ENCODE measurements at regions not wholly inside any gene's neighbourhood (a gene's known extent, or its start where the extent isn't known, plus 50 kb on each side); places are given as distances from the start of the nearest gene placed in this dataset.

DNA sequence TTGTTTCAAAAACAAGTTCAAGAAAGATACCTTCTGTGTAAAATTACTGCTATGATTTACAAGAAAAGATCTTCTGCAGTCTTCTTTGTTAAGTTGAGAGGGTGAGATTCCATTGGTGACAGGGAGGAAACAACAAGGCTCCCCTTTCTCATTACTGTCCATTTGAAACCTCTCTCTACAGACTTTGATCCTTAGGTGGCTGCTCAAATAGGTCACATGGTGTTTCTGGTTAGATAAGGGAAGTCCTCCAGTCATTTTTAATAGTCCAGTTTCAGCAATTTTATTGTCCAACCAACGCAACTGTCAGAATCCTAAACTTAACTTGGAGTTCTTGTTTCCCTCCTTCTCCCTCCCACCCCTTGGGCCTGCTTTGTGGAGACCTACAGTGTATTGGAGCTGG lies 390.4 kb downstream of the EFNB2 start:
- Histone ChIP-seq H3K4me3 (no peak overlapping the region), H3K36me3 (no peaks in the 10 kb centered on the region), H3K9me3 (no peaks in the 10 kb centered on the region), H3K27ac (no peak overlapping the region), H3K27me3 (no peaks in the 10 kb centered on the region), H3K4me1 (no peaks in the 10 kb centered on the region)
- TF ChIP-seq, protein P1, sequence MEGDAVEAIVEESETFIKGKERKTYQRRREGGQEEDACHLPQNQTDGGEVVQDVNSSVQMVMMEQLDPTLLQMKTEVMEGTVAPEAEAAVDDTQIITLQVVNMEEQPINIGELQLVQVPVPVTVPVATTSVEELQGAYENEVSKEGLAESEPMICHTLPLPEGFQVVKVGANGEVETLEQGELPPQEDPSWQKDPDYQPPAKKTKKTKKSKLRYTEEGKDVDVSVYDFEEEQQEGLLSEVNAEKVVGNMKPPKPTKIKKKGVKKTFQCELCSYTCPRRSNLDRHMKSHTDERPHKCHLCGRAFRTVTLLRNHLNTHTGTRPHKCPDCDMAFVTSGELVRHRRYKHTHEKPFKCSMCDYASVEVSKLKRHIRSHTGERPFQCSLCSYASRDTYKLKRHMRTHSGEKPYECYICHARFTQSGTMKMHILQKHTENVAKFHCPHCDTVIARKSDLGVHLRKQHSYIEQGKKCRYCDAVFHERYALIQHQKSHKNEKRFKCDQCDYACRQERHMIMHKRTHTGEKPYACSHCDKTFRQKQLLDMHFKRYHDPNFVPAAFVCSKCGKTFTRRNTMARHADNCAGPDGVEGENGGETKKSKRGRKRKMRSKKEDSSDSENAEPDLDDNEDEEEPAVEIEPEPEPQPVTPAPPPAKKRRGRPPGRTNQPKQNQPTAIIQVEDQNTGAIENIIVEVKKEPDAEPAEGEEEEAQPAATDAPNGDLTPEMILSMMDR (IDR thresholded peaks at IDR 0.05), result no peak
- intact Hi-C loops (cut with DNase I), result no loop called here
- DNase-seq (ENCODE audit: low spot score in 2 of 2), result no peak

DNA sequence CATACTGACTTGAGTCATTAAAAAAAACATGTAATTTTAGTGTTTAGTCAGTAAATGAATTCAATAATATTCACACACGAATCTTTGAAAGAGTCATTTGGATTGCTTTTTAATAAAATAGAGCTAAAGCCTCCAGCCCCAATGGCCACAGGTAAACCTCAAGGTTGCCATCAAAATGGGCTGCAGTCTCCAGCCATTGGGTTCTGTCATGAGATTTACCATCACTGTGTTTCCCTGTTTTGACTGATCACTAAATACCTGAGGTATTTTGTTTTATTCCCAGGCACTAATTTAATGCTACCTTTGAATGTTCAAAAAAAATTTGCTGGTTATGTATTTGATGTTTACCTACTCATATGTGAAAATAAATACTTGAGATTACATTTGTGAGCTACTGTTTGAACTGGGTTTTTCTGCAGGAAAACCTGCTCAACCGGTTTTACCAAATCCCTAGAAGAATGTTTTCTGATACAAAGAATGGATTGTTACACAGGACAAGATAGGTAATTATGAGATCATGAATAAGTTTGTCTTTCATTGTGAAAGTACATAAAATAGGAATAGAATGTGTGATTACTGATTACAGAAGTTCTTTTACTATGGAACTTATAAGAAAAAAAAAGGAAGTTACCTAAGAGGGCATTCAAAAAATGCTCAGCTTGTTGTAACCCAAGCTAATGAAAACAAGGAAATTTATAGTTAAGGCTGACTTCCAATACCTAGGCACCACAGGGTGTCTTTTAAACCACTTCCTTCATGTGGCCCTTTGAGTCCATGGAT lies 391.3 kb downstream of the EFNB2 start:
- H3K27ac ChIP-seq, result no peak overlapping the region
- intact Hi-C loops (cut with DNase I), result no loop called here
- DNase-seq (ENCODE audit: low spot score in 2 of 2), result no peak
- H3K36me3 ChIP-seq, result no peaks in the 10 kb centered on the region
- H3K27me3 ChIP-seq, result no peaks in the 10 kb centered on the region
- H3K4me3 ChIP-seq, result no peak overlapping the region
- H3K9me3 ChIP-seq, result no peaks in the 10 kb centered on the region
- H3K4me1 ChIP-seq, result no peaks in the 10 kb centered on the region
- TF ChIP-seq, protein P1 (IDR thresholded peaks at IDR 0.05), result no peak

DNA sequence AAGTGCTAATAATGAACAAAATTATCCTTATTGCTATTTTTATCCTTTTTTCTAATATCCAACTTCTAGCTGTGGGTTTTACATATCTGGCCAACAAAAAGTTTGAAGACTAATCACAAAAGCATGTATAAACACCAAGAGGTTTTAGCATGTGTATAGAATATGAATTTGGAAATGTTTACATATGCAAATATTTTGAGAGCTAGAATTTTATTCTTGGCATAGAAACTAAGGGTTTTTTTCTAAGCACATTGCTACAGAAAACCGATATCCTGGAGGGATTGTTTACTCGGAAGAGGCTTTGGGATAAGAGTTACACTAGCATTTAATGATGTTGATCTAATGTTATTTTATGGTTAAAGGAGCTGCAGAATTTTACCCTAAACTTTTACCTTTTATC lies 392.1 kb downstream of the EFNB2 start:
- Histone ChIP-seq H3K9me3 (no peaks in the 10 kb centered on the region), H3K36me3 (no peaks in the 10 kb centered on the region), H3K4me3 (no peak overlapping the region), H3K4me1 (no peaks in the 10 kb centered on the region), H3K27ac (no peak overlapping the region), H3K27me3 (no peaks in the 10 kb centered on the region)
- intact Hi-C loops (cut with DNase I), result no loop called here
- no peak for DNase-seq (ENCODE audit: low spot score in 2 of 2)
- TF ChIP-seq, protein P1 (IDR thresholded peaks at IDR 0.05), result no peak

DNA sequence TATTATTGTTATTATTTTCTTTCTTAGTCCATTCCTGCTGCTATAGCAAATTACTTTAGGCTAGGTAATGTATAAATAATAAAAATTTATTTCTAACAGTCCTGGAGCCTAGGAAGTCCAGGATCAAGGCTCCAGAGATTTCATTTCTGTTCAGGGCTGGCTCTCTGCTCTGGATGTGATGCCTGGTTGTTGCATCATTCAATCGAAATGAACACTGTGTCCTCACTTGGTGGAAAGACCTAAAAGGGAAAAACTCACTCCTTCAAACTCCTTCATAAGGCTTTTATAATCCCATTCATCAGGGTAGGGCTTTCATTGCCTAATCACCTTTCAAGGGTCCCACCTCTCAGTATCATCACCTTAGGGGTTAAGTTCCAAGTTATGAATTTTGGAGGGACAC lies 395.0 kb downstream of the EFNB2 start:
- Histone ChIP-seq H3K27ac (no peak overlapping the region), H3K9me3 (peaks cover 0 to 2% of the 10 kb centered on the region in 2 donors), H3K36me3 (no peaks in the 10 kb centered on the region), H3K27me3 (no peaks in the 10 kb centered on the region), H3K4me1 (no peaks in the 10 kb centered on the region), H3K4me3 (no peak overlapping the region)
- TF ChIP-seq, protein P1 (IDR thresholded peaks at IDR 0.05), result no peak
- intact Hi-C loops (cut with DNase I), result no loop called here
- DNase-seq (ENCODE audit: low spot score in 2 of 2), result no peak

DNA sequence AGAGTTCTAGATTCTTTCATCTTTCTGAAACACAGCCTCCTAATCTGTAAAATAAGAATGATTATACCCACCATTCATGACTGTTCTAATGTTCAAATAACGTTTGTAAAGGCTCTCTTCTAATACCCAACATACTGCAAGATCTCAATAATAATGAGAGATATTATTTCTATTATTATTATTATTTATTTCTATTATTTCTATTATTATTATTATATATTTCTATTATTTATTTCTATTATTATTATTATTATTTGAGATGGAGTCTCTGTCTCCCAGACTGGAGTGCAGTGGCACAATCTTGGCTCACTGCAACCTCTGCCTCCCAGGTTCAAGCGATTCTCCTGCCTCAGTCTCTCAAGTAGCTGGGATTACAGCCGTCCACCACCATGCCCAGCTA lies 395.5 kb downstream of the EFNB2 start:
- H3K9me3 ChIP-seq, result peaks cover 0 to 2% of the 10 kb centered on the region in 2 donors
- no peak for DNase-seq (ENCODE audit: low spot score in 2 of 2)
- H3K4me3 ChIP-seq, result no peak overlapping the region
- H3K27me3 ChIP-seq, result no peaks in the 10 kb centered on the region
- intact Hi-C loops (cut with DNase I), result no loop called here
- TF ChIP-seq, protein P1 (IDR thresholded peaks at IDR 0.05), result no peak
- H3K4me1 ChIP-seq, result no peaks in the 10 kb centered on the region
- no peak overlapping the region for H3K27ac ChIP-seq
- H3K36me3 ChIP-seq, result no peaks in the 10 kb centered on the region

Data from ascending aorta (tissue), 2 donors.